H9 (cell line): ENCODE measurements at regions not wholly inside any gene's neighbourhood (a gene's known extent, or its start where the extent isn't known, plus 50 kb on each side); places are given as distances from the start of the nearest gene placed in this dataset.

Source experiments
- DNase-seq: peaks from one replicate; pipeline ENCODE4 v3.0.0-alpha.2; 2017
- H2AFZ ChIP-seq: one replicate; pipeline ENCODE4 v1.6.1; 2013; ENCODE audit warnings: mild to moderate bottlenecking, low read length, control low read depth, moderate library complexity
- H2AK5ac ChIP-seq: 2 replicates; pipeline ENCODE4 v1.6.1; 2013; ENCODE audit warnings: low read length, control low read depth, mixed read lengths; ENCODE audit not compliant: insufficient read length
- H2BK120ac ChIP-seq: one replicate; pipeline ENCODE4 v1.6.1; 2013; ENCODE audit warnings: low read depth, mild to moderate bottlenecking, low read length, control low read depth, inconsistent platforms; ENCODE audit not compliant: poor library complexity, severe bottlenecking
- H2BK12ac ChIP-seq: 2 replicates; pipeline ENCODE4 v1.6.1; 2013; ENCODE audit warnings: low read length, control low read depth, mixed read lengths, low read depth; ENCODE audit not compliant: insufficient read length
- H2BK15ac ChIP-seq: 2 replicates; pipeline ENCODE4 v1.6.1; 2013; ENCODE audit warnings: low read depth, low read length, control low read depth
- H2BK20ac ChIP-seq: one replicate; pipeline ENCODE4 v1.6.1; 2013; ENCODE audit warnings: low read depth, mild to moderate bottlenecking, low read length, control low read depth, inconsistent platforms; ENCODE audit not compliant: poor library complexity, severe bottlenecking
- H2BK5ac ChIP-seq: 2 replicates; pipeline ENCODE4 v1.6.1; 2013; ENCODE audit warnings: low read length, control low read depth, mixed read lengths; ENCODE audit not compliant: insufficient read length
- H3K14ac ChIP-seq: 2 replicates; pipeline ENCODE4 v1.6.1; 2013; ENCODE audit warnings: low read length, control low read depth; ENCODE audit not compliant: insufficient read depth
- H3K18ac ChIP-seq: 2 replicates; pipeline ENCODE4 v1.6.1; 2013; ENCODE audit warnings: low read depth, mild to moderate bottlenecking, mixed read lengths, low read length, control low read depth; ENCODE audit not compliant: insufficient read length
- H3K23ac ChIP-seq: 2 replicates; pipeline ENCODE4 v1.6.1; 2013; ENCODE audit warnings: low read length, control low read depth, mixed read lengths, low read depth; ENCODE audit not compliant: insufficient read length
- H3K23me2 ChIP-seq: 2 replicates; pipeline ENCODE4 v1.6.1; 2013; ENCODE audit warnings: low read depth, mild to moderate bottlenecking, mixed read lengths, low read length, control low read depth; ENCODE audit not compliant: insufficient read length, poor library complexity, severe bottlenecking
- H3K27ac ChIP-seq: 2 replicates; pipeline ENCODE4 v1.5.1; 2013; ENCODE audit warnings: low read length, control low read depth, mixed read lengths, low read depth; ENCODE audit not compliant: insufficient read length
- H3K27me3 ChIP-seq: 2 replicates; pipeline ENCODE4 v1.6.1; 2013; ENCODE audit warnings: low read length, control low read depth, inconsistent platforms; ENCODE audit not compliant: insufficient read depth
- H3K4ac ChIP-seq: 2 replicates; pipeline ENCODE4 v1.6.1; 2013; ENCODE audit warnings: low read depth, mild to moderate bottlenecking, control low read depth, inconsistent platforms, low read length, moderate library complexity
- H3K4me1 ChIP-seq: 2 replicates; pipeline ENCODE4 v1.6.1; 2013; ENCODE audit warnings: low read length, control low read depth, inconsistent platforms; ENCODE audit not compliant: insufficient read depth
- H3K4me2 ChIP-seq: 2 replicates; pipeline ENCODE4 v1.6.1; 2013; ENCODE audit warnings: low read length, control low read depth, mixed read lengths; ENCODE audit not compliant: insufficient read length, insufficient read depth
- H3K56ac ChIP-seq: 2 replicates; pipeline ENCODE4 v1.6.1; 2013; ENCODE audit warnings: low read depth, mild to moderate bottlenecking, mixed read lengths, low read length, control low read depth; ENCODE audit not compliant: insufficient read length
- H3K79me1 ChIP-seq: 2 replicates; pipeline ENCODE4 v1.6.1; 2013; ENCODE audit warnings: low read depth, mild to moderate bottlenecking, moderate library complexity, low read length, control low read depth, inconsistent platforms; ENCODE audit not compliant: insufficient read depth, poor library complexity, severe bottlenecking
- H3K79me2 ChIP-seq: 2 replicates; pipeline ENCODE4 v1.6.1; 2013; ENCODE audit warnings: low read length, control low read depth, inconsistent platforms; ENCODE audit not compliant: insufficient read depth
- H3K9ac ChIP-seq: 2 replicates; pipeline ENCODE4 v1.6.1; 2013; ENCODE audit warnings: low read length, control low read depth, mixed read lengths; ENCODE audit not compliant: insufficient read length; ENCODE audit errors: extremely low read depth
- H3K9me3 ChIP-seq: one replicate; pipeline ENCODE4 v1.6.1; 2013; ENCODE audit warnings: low read depth, low read length, inconsistent platforms; ENCODE audit not compliant: control insufficient read depth
- H3T11ph ChIP-seq: one replicate; pipeline ENCODE4 v1.6.1; 2013; ENCODE audit warnings: mild to moderate bottlenecking, low read length, control low read depth, inconsistent platforms
- H4K20me1 ChIP-seq: one replicate; pipeline ENCODE4 v1.6.1; 2013; ENCODE audit not compliant: control insufficient read depth, insufficient read length, insufficient read depth
- H4K5ac ChIP-seq: 2 replicates; pipeline ENCODE4 v1.6.1; 2013; ENCODE audit warnings: low read depth, mild to moderate bottlenecking, mixed read lengths, low read length, control low read depth; ENCODE audit not compliant: insufficient read length
- H4K8ac ChIP-seq: replicated peaks from 2 replicates; pipeline ENCODE4 v1.6.1; 2013; ENCODE audit warnings: low read length, control low read depth, mixed read lengths, low read depth; ENCODE audit not compliant: insufficient read length
- H4K91ac ChIP-seq: 2 replicates; pipeline ENCODE4 v1.6.1; 2013; ENCODE audit warnings: low read depth, mild to moderate bottlenecking, moderate library complexity, mixed read lengths, low read length, control low read depth; ENCODE audit not compliant: insufficient read length
- H3K27ac Mint-ChIP-seq, 3 experiments: 2 replicates in 2 of 3; 3 replicates in 1 of 3; pipeline ENCODE4 v1.8.0; 2020 to 2021; ENCODE audit warnings: mixed read lengths in 3 of 3, mild to moderate bottlenecking in 1 of 3, moderate library complexity in 1 of 3
- H3K27me3 Mint-ChIP-seq: 2 replicates; pipeline ENCODE4 v1.8.0; 2021; ENCODE audit warnings: low read depth, mild to moderate bottlenecking, moderate library complexity, mixed read lengths
- H3K36me3 Mint-ChIP-seq, 3 experiments: 2 replicates in 2 of 3; 3 replicates in 1 of 3; pipeline ENCODE4 v1.8.0; 2020 to 2021; ENCODE audit warnings: low read depth in 3 of 3, mixed read lengths in 3 of 3; ENCODE audit not compliant: insufficient read depth in 1 of 3
- H3K4me1 Mint-ChIP-seq, 2 experiments: 2 replicates each; pipeline ENCODE4 v1.8.0; 2020; ENCODE audit warnings: mixed read lengths in 2 of 2
- H3K4me3 Mint-ChIP-seq, 2 experiments: 2 replicates in 1 of 2; 3 replicates in 1 of 2; pipeline ENCODE4 v1.8.0; 2020 to 2021; ENCODE audit warnings: mild to moderate bottlenecking in 2 of 2, mixed read lengths in 2 of 2, moderate library complexity in 1 of 2
- H3K9me3 Mint-ChIP-seq, 2 experiments: 2 replicates in 1 of 2; 3 replicates in 1 of 2; pipeline ENCODE4 v1.8.0; 2020; ENCODE audit warnings: mild to moderate bottlenecking in 2 of 2, mixed read lengths in 2 of 2, moderate library complexity in 1 of 2
- CTCF ChIP-seq: fragments of 200-600 bp; sonication (generic); conservative IDR thresholded peaks from 3 replicates; pipeline ENCODE4 v1.8.0; 2021; ENCODE audit warnings: antibody characterized with exemption, mild to moderate bottlenecking
- WGBS: extraction: QIAGEN DNeasy Blood & Tissue Kit; methylation state at CpG from one replicate; pipeline ENCODE4 v1.1.7; 2013; ENCODE audit warnings: missing lambda C conversion rate, low lambda C conversion rate, mixed read lengths; ENCODE audit not compliant: insufficient read length; ENCODE audit errors: extremely low coverage; 5-methylcytosine and 5-hydroxymethylcytosine counted together

DNA sequence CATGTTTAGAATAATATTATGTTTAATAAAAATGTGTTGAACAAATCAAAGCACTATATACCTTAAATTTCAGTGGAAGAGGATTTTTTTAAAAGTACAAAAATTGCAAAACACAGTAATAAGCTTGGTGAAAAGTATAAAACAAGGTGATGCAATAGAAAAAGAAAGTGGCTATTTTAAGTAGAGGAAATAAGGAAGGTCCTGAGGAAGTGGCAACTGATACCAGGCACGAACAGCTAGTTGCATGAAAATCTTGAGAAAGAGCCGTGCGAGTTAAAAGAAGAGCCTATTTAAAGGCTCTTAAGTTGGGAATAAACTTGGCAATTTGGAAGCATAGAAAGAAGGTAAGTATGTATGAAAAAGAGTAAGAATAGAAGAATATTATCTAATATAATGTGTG lies 1679.3 kb downstream of the LRRC4C start:
- no peaks in the 10 kb centered on the region for H3K79me2 ChIP-seq
- no peak overlapping the region for H3K23ac ChIP-seq
- Mint-ChIP-seq H3K4me1 (no peaks in the 10 kb centered on the region), H3K27ac (no peak overlapping the region), H3K36me3 (no peaks in the 10 kb centered on the region; a peak in 1 of 7 replicates), H3K27me3 (no peaks in the 10 kb centered on the region), H3K9me3 (peaks cover 0 to 2% of the 10 kb centered on the region in 2 experiments; a peak in 2 of 5 replicates), H3K4me3 (no peak overlapping the region)
- no peaks in the 10 kb centered on the region for H3K9me3 ChIP-seq
- no peaks in the 10 kb centered on the region for H3K27me3 ChIP-seq
- H4K5ac ChIP-seq = no peak overlapping the region
- no peaks in the 10 kb centered on the region for H3K23me2 ChIP-seq
- H3K4me2 ChIP-seq = no peak overlapping the region
- H3K9ac ChIP-seq = no peak overlapping the region
- no peak overlapping the region for H3T11ph ChIP-seq
- H3K18ac ChIP-seq = no peak overlapping the region
- H3K27ac ChIP-seq = no peak overlapping the region
- H2AFZ ChIP-seq = no peak overlapping the region
- no peak overlapping the region for H3K4ac ChIP-seq
- no peak overlapping the region for H2BK120ac ChIP-seq
- H3K56ac ChIP-seq = no peak overlapping the region
- no peak overlapping the region for H2BK15ac ChIP-seq
- no CpG with 5 or more reads among the region's 3 CpGs for WGBS
- H3K79me1 ChIP-seq = no peaks in the 10 kb centered on the region
- no peak overlapping the region for H3K14ac ChIP-seq
- H4K8ac ChIP-seq = no peak overlapping the region
- H4K91ac ChIP-seq = no peak overlapping the region
- no peak overlapping the region for H2AK5ac ChIP-seq
- DNase-seq = no peak
- H2BK20ac ChIP-seq = no peak overlapping the region
- no peaks in the 10 kb centered on the region for H3K4me1 ChIP-seq
- TF ChIP-seq CTCF = no peak
- H2BK5ac ChIP-seq = no peak overlapping the region
- no peaks in the 10 kb centered on the region for H4K20me1 ChIP-seq
- H2BK12ac ChIP-seq = no peak overlapping the region
